HG03196 (cell line): ENCODE measurements at regions not wholly inside any gene's neighbourhood (a gene's known extent, or its start where the extent isn't known, plus 50 kb on each side); places are given as distances from the start of the nearest gene placed in this dataset.
"Not testable (repeated sequence)": the region's sequence is repeated elsewhere in the genome, so short reads cannot be mapped to it uniquely, and the experiment has no call there.

Source experiments
- ATAC-seq: cut with Tn5 transposase; IDR thresholded peaks from one replicate; pipeline ENCODE4 v1.9.1; 2021; ENCODE audit not compliant: unreplicated experiment

- no peak for ATAC-seq
Measured at GRCh38 chr4:159632031-159632430, 529.2 kb downstream of the RAPGEF2 start.

- no peak for ATAC-seq
Measured at GRCh38 chr4:159639671-159640323, 536.9 kb downstream of the RAPGEF2 start.

- ATAC-seq = no peak
Measured at GRCh38 chr4:159649237-159649636, 546.4 kb downstream of the RAPGEF2 start.

- ATAC-seq = no peak
Measured at GRCh38 chr4:159652871-159653270, 550.0 kb downstream of the RAPGEF2 start.

GRCh38 chr4:159655547-159655946 lies 552.7 kb downstream of the RAPGEF2 start:
- ATAC-seq = no peak

GRCh38 chr4:159669094-159669493 lies 566.2 kb downstream of the RAPGEF2 start:
- ATAC-seq = no peak

GRCh38 chr4:159673221-159673620 lies 570.3 kb downstream of the RAPGEF2 start:
- ATAC-seq = no peak

- no peak for ATAC-seq
Measured at GRCh38 chr4:159674241-159674640, 571.4 kb downstream of the RAPGEF2 start.

- no peak for ATAC-seq
Measured at GRCh38 chr4:159677521-159677920, 574.6 kb downstream of the RAPGEF2 start.

- ATAC-seq = no peak
Measured at GRCh38 chr4:159682996-159683395, 580.1 kb downstream of the RAPGEF2 start.

GRCh38 chr4:159684061-159684460 lies 581.2 kb downstream of the RAPGEF2 start:
- no peak for ATAC-seq

- ATAC-seq = no peak
Measured at GRCh38 chr4:159685340-159686092, 582.6 kb downstream of the RAPGEF2 start.

GRCh38 chr4:159689526-159689925 lies 586.6 kb downstream of the RAPGEF2 start:
- no peak for ATAC-seq

- ATAC-seq = no peak
Measured at GRCh38 chr4:159697322-159698283, 594.7 kb downstream of the RAPGEF2 start.

- no peak for ATAC-seq
Measured at GRCh38 chr4:159698336-159698735, 595.5 kb downstream of the RAPGEF2 start.

GRCh38 chr4:159702200-159702599 lies 599.3 kb downstream of the RAPGEF2 start:
- no peak for ATAC-seq

GRCh38 chr4:159705334-159705733 lies 602.5 kb downstream of the RAPGEF2 start:
- no peak for ATAC-seq

GRCh38 chr4:159706704-159707103 lies 603.8 kb downstream of the RAPGEF2 start:
- ATAC-seq = no peak

GRCh38 chr4:159715180-159715579 lies 612.3 kb downstream of the RAPGEF2 start:
- not testable (repeated sequence) for ATAC-seq

GRCh38 chr4:159719531-159719930 lies 616.7 kb downstream of the RAPGEF2 start:
- no peak for ATAC-seq

GRCh38 chr4:159722052-159722451 lies 619.2 kb downstream of the RAPGEF2 start:
- no peak for ATAC-seq
